ENCODE measurements at regions not wholly inside any gene's neighbourhood (a gene's known extent, or its start where the extent isn't known, plus 50 kb on each side); places are given as distances from the start of the nearest gene placed in this dataset.

- DNase-seq (ENCODE audit: extremely low read depth in 1 of 4, low spot score in 3 of 4) (no peak), FAIRE-seq (no peak), ATAC-seq (no peak)
- ChIA-PET CTCF (ENCODE audit: low intra/inter-chr PET ratio) (no interaction called here), POLR2A (interaction anchor here (0.7 kb wide), 1 partner anchor 1732 kb away, joined by 3 read pairs; no protein-coding TSS in a partner anchor)
- WGBS (ENCODE audit: insufficient coverage, low coverage, missing lambda C conversion rate) = 0% methylated on average over 5 of the region's 5 CpGs
- Histone ChIP-seq H3K9me1 (ENCODE audit: control insufficient read depth, insufficient read depth, low read length) (no peaks in the 10 kb centered on the region), H3K79me2 (ENCODE audit: control insufficient read depth, insufficient read depth, low read length) (no peaks in the 10 kb centered on the region), H3K27ac (ENCODE audit: extremely low read depth, low read depth, low read length) (no peak overlapping the region), H3K4me1 (replicated peaks in 1 of 2; ENCODE audit: control insufficient read depth in 2 of 2, insufficient read depth in 2 of 2, low read length in 2 of 2) (no peaks in the 10 kb centered on the region), H3K27me3 (ENCODE audit: control insufficient read depth in 2 of 2, insufficient read depth in 2 of 2, low read length in 2 of 2) (no peaks in the 10 kb centered on the region; a peak in 1 of 5 replicates), H3K9ac (ENCODE audit: insufficient read depth in 1 of 2, low read depth in 2 of 2, low read length in 2 of 2) (no peak overlapping the region), H3K4me3 (no peak overlapping the region), H3K4me2 (ENCODE audit: insufficient read depth, low read length) (no peak overlapping the region), H3K36me3 (ENCODE audit: control insufficient read depth, insufficient read depth, low read length) (no peaks in the 10 kb centered on the region), H2AFZ (ENCODE audit: low read depth, low read length) (no peak overlapping the region), H3K9me3 (replicated peaks; ENCODE audit: control insufficient read depth, insufficient read depth, low read depth, low read length) (no peaks in the 10 kb centered on the region), H4K20me1 (replicated peaks; ENCODE audit: control insufficient read depth, insufficient read depth, low read length) (no peaks in the 10 kb centered on the region)
- no peak for TF ChIP-seq TRIM24 (IDR thresholded peaks at IDR 0.05)
- no peak for TF ChIP-seq ZBTB9 (CRISPR knock-in tag; IDR thresholded peaks at IDR 0.05)
- no peak for TF ChIP-seq RNF2 (IDR thresholded peaks at IDR 0.05)
- TF ChIP-seq YY1 (IDR thresholded peaks at IDR 0.05; ENCODE audit: borderline replicate concordance in 1 of 3, control insufficient read depth in 1 of 3, extremely low read depth in 1 of 3, insufficient read depth in 3 of 3, insufficient read length in 1 of 3, insufficient replicate concordance in 2 of 3, low read depth in 1 of 3, low read length in 2 of 3) = no peak
- TF ChIP-seq CEBPB (tag; IDR thresholded peaks at IDR 0.05) = no peak
- TF ChIP-seq RBBP5 (IDR thresholded peaks at IDR 0.05; ENCODE audit: borderline replicate concordance, insufficient read depth, low read length, poor library complexity, severe bottlenecking) = no peak
- TF ChIP-seq TAF1 (IDR thresholded peaks at IDR 0.05; ENCODE audit: control insufficient read depth, extremely low read depth, insufficient read depth, low read length, severe bottlenecking) = no peak
- TF ChIP-seq STAT6 (CRISPR knock-in tag; IDR thresholded peaks at IDR 0.05) = no peak
- TF ChIP-seq NR1H2 (CRISPR knock-in tag; IDR thresholded peaks at IDR 0.05) = no peak
- no peak for TF ChIP-seq RAD51 (IDR thresholded peaks at IDR 0.05; ENCODE audit: borderline replicate concordance, low read depth)
- BruUV-seq (replicated peaks) = no TSS peak
- intact Hi-C loops (cut with micrococcal nuclease) = no loop called here
- in situ Hi-C loops (cut with MboI) = no loop called here
These were observed 304.5 kb downstream of the CCSER2 start for GRCh38 chr10:84632866-84633265.

Data from K562 (cell line).